Neural crest cell (in vitro differentiated cells): ENCODE measurements at regions not wholly inside any gene's neighbourhood (a gene's known extent, or its start where the extent isn't known, plus 50 kb on each side); places are given as distances from the start of the nearest gene placed in this dataset.

ENCODE experiments used
- DNase-seq: peaks from one replicate; pipeline ENCODE4 v3.0.0; 2021; ENCODE audit warnings: low read depth, mixed read lengths, low spot score
- H3K27ac Mint-ChIP-seq: one replicate; pipeline ENCODE4 v1.8.0; 2021; ENCODE audit warnings: mild to moderate bottlenecking, mixed read lengths; ENCODE audit not compliant: unreplicated experiment
- H3K27me3 Mint-ChIP-seq: 2 replicates; pipeline ENCODE4 v1.8.0; 2021; ENCODE audit warnings: low read depth, mild to moderate bottlenecking, mixed read lengths
- H3K36me3 Mint-ChIP-seq: 2 replicates; pipeline ENCODE4 v1.8.0; 2021; ENCODE audit warnings: low read depth, mild to moderate bottlenecking, mixed read lengths
- H3K4me1 Mint-ChIP-seq: 2 replicates; pipeline ENCODE4 v1.8.0; 2021; ENCODE audit warnings: mixed read lengths
- H3K4me3 Mint-ChIP-seq: one replicate; pipeline ENCODE4 v1.8.0; 2021; ENCODE audit warnings: mild to moderate bottlenecking, mixed read lengths
- H3K9me3 Mint-ChIP-seq: 2 replicates; pipeline ENCODE4 v1.8.0; 2021; ENCODE audit warnings: mixed read lengths
- TF ChIP-seq, protein P1 (sequence below): fragments of 200-600 bp; sonication (generic); conservative IDR thresholded peaks from 2 replicates; pipeline ENCODE4 v1.5.0; 2021; ENCODE audit warnings: antibody characterized with exemption, mild to moderate bottlenecking

DNA sequence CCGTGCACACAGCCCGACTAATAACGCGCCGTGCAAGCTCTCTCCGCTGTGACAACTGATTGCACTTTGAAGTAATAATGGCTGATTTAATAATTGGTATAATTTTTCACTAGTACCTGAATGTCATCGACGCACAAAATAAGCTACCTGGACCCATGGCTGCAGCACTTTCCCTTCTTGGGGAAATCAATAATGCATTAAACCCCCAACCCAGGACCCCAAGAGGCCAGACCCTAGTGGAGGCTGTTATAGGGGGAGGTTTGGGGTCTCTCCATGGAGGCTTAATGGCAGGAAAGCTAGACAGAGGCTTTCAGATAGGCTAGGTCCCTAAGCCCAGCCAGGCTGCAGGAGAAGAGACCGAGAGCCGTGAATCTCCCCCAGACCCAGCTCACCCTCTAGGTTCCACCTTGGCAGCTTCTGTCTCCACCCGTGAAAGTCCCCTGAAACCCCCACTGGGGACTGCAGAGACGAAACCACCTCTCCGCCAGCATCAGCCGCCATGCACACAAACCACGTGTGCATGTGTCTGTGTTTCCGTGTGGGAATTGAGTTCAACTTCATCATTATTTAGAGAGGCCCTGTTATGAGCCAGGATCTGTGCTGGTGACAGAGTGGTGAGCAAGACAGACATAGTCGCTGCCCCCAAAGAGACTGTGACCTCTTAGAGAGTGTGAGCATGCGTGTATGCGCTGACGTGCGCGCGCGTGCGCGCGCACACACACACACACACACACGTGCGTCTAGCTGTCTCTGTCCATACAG, 168.6 kb upstream of the MVB12B start:
- H3K27ac Mint-ChIP-seq, result no peak overlapping the region
- H3K27me3 Mint-ChIP-seq, result no peaks in the 10 kb centered on the region
- TF ChIP-seq, protein P1, sequence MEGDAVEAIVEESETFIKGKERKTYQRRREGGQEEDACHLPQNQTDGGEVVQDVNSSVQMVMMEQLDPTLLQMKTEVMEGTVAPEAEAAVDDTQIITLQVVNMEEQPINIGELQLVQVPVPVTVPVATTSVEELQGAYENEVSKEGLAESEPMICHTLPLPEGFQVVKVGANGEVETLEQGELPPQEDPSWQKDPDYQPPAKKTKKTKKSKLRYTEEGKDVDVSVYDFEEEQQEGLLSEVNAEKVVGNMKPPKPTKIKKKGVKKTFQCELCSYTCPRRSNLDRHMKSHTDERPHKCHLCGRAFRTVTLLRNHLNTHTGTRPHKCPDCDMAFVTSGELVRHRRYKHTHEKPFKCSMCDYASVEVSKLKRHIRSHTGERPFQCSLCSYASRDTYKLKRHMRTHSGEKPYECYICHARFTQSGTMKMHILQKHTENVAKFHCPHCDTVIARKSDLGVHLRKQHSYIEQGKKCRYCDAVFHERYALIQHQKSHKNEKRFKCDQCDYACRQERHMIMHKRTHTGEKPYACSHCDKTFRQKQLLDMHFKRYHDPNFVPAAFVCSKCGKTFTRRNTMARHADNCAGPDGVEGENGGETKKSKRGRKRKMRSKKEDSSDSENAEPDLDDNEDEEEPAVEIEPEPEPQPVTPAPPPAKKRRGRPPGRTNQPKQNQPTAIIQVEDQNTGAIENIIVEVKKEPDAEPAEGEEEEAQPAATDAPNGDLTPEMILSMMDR, result no peak
- H3K36me3 Mint-ChIP-seq, result no peaks in the 10 kb centered on the region
- peaks cover 12% of the 10 kb centered on the region for H3K4me1 Mint-ChIP-seq
- peaks cover 4% of the 10 kb centered on the region for H3K9me3 Mint-ChIP-seq
- DNase-seq, result no peak
- no peak overlapping the region for H3K4me3 Mint-ChIP-seq

DNA sequence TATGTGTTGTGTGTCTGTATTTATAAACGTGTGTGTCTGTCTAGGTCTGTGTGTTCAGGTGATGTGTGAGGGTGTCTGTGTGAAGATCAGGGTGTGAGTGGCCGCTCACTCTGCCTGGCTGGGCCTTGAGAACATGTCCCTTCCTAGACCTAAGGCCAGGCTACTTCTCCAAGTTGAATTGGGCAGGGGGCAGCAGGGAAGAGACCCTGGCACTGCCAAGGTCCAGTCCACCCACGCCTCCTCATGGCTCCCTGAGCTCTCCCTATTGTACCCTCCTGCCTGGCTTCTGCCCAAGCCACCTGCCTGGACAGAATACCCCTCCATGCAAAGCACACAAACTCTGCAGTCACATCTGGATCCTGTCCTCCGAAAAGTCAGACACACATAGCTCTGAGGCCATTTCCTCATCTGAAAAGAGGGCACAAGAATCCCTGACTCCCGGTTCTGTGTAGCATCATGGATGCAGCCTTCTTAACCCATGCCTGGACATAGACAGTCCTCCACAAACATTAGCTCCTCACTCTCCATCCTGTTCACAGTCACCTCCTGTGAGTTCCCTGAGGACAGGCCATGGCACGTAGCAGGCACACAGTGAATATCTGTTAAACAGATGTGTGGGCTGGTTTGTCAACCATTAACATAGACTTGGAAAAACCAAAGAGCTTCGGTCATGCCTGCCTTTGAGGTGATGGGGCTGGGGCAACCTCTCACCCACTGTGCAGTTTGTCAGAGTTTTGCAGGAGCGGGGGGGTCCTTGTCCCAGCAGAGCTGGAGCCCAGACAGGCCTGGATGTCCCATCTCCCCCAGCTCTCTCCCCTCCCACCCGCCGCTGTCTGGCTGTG, 167.8 kb upstream of the MVB12B start:
- Mint-ChIP-seq H3K9me3 (no peaks in the 10 kb centered on the region), H3K4me1 (peaks cover 12% of the 10 kb centered on the region), H3K4me3 (no peak overlapping the region), H3K27ac (peak overlapping the region; percentile 40), H3K36me3 (no peaks in the 10 kb centered on the region), H3K27me3 (no peaks in the 10 kb centered on the region)
- no peak for DNase-seq
- TF ChIP-seq, protein P1, result no peak

DNA sequence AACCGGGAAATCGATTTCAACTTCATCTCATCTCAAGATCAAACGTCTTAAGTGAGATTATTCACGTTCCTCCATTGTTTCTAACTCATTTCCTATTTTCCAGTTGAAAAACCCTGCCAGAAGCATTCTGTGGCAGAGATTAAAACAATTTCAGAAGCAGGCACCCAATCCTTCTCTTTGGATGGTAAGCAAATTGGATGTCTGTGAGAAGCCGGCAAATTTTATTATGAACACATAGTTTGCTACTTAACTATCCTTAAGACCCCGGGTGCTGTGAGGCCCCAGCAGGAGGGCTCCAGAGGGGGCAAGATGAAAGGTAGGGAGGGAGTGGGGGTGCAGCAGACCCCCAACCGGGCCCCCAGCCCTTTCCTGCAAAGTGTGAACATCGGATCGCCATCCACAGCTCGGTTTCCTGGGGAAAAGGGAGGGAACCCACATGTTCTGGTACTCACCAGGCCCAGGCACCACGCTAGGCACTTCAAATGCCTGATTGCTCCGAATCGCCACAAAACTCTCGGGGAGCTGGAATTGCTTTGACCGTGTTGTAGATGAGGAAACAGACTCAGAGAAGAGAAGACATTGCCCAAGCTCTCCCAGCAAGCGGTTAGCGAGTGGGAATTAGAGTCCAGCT, 167.1 kb upstream of the MVB12B start:
- H3K36me3 Mint-ChIP-seq, result no peaks in the 10 kb centered on the region
- H3K4me3 Mint-ChIP-seq, result no peak overlapping the region
- no peaks in the 10 kb centered on the region for H3K27me3 Mint-ChIP-seq
- no peak overlapping the region for H3K27ac Mint-ChIP-seq
- H3K4me1 Mint-ChIP-seq, result peaks cover 12% of the 10 kb centered on the region
- DNase-seq, result no peak
- TF ChIP-seq, protein P1, result no peak
- no peaks in the 10 kb centered on the region for H3K9me3 Mint-ChIP-seq

DNA sequence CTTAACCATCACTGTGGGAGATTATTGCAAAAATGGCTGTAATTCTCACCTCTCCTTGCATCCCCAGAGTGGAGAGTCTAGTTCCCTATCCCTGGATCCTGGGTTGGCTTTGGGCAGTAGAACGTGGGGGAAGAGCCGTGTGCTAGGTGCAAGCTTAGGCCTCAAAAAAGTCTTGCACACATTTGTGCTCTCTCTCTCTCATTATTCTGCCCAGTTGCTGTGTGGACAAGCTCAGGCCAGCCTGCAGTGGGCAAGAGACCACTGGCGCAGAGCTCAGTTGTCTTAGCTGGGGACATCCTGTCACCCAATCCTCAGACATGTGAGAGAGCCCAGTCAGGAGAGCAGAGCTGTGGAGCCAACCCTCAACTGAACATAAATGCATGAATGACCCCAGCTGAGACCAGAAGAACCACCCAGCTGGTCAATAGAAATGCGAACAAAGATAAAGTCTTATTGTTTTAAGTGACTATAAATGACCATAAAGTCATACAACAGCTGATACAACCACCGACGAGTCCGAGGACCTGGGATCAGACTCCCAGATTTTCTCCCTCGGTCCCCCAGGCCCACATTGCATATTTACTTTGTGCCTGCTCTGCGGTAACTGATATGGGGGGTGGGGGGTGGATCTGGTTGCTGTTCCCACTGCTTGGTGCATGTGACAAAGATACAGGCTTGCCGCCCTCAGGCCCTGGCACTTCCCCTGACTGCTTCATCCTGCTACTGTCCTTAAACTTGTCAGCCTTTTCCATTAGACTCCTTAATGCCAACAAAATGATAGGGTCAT, 166.4 kb upstream of the MVB12B start:
- H3K27me3 Mint-ChIP-seq, result no peaks in the 10 kb centered on the region
- H3K4me1 Mint-ChIP-seq, result peaks cover 12% of the 10 kb centered on the region
- no peak overlapping the region for H3K4me3 Mint-ChIP-seq
- no peak for DNase-seq
- H3K36me3 Mint-ChIP-seq, result no peaks in the 10 kb centered on the region
- H3K27ac Mint-ChIP-seq, result no peak overlapping the region
- TF ChIP-seq, protein P1, result no peak
- H3K9me3 Mint-ChIP-seq, result no peaks in the 10 kb centered on the region

DNA sequence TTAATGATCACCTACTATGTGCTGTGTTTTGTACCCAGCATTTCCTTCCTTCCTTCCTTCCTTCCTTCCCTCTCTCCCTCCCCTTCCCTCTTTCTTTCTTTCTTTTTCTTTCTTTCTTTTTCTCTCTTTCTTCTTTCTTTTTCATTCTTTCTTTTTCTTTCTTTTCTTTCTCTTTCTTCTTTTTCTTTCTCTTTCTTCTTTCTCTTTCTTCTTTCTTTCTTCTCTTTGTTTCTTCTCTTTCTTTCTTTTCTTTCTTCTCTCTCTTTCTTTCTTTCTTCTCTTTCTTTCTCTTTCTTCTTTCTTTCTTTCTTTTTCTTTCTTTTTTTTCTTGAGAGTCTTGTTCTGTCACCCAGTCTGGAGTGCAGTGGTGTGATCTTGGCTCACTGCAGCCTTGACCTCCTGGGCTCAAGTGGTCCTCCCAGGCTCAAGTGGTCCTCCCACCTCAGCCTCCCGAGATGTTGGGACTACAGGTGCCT, 165.7 kb upstream of the MVB12B start:
- no peaks in the 10 kb centered on the region for H3K36me3 Mint-ChIP-seq
- no peak for DNase-seq
- no peak overlapping the region for H3K27ac Mint-ChIP-seq
- TF ChIP-seq, protein P1, result no peak
- no peak overlapping the region for H3K4me3 Mint-ChIP-seq
- peaks cover 12% of the 10 kb centered on the region for H3K4me1 Mint-ChIP-seq
- H3K27me3 Mint-ChIP-seq, result no peaks in the 10 kb centered on the region
- no peaks in the 10 kb centered on the region for H3K9me3 Mint-ChIP-seq
